ENCODE measurements at regions not wholly inside any gene's neighbourhood (a gene's known extent, or its start where the extent isn't known, plus 50 kb on each side); places are given as distances from the start of the nearest gene placed in this dataset.

GRCh38 chr21:15240848-15241247 lies 176.0 kb upstream of the NRIP1 start:
- DNase-seq (ENCODE audit: low read depth, low spot score) = no peak

GRCh38 chr21:15241997-15242736 lies 177.4 kb upstream of the NRIP1 start:
- DNase-seq (ENCODE audit: low read depth, low spot score) = peak; percentile 52

- no peak for DNase-seq (ENCODE audit: low read depth, low spot score)
Observed at GRCh38 chr21:15242906-15243305, 178.1 kb upstream of the NRIP1 start.

GRCh38 chr21:15243406-15243805 lies 178.6 kb upstream of the NRIP1 start:
- DNase-seq (ENCODE audit: low read depth, low spot score) = no peak

GRCh38 chr21:15247613-15248012 lies 182.8 kb upstream of the NRIP1 start:
- no peak for DNase-seq (ENCODE audit: low read depth, low spot score)

GRCh38 chr21:15249285-15249993 lies 184.6 kb upstream of the NRIP1 start:
- no peak for DNase-seq (ENCODE audit: low read depth, low spot score)

GRCh38 chr21:15250384-15250783 lies 185.6 kb upstream of the NRIP1 start:
- peak; percentile 19 for DNase-seq (ENCODE audit: low read depth, low spot score)

- no peak for DNase-seq (ENCODE audit: low read depth, low spot score)
Observed at GRCh38 chr21:15252431-15252830, 187.6 kb upstream of the NRIP1 start.

GRCh38 chr21:15254111-15254510 lies 189.3 kb upstream of the NRIP1 start:
- DNase-seq (ENCODE audit: low read depth, low spot score) = no peak

- DNase-seq (ENCODE audit: low read depth, low spot score) = no peak
Observed at GRCh38 chr21:15255261-15255660, 190.5 kb upstream of the NRIP1 start.

GRCh38 chr21:15255763-15256162 lies 191.0 kb upstream of the NRIP1 start:
- DNase-seq (ENCODE audit: low read depth, low spot score) = no peak

- no peak for DNase-seq (ENCODE audit: low read depth, low spot score)
Observed at GRCh38 chr21:15256996-15257395, 192.2 kb upstream of the NRIP1 start.

GRCh38 chr21:15257646-15258045 lies 192.8 kb upstream of the NRIP1 start:
- DNase-seq (ENCODE audit: low read depth, low spot score) = no peak

- DNase-seq (ENCODE audit: low read depth, low spot score) = no peak
Observed at GRCh38 chr21:15259824-15260223, 195.0 kb upstream of the NRIP1 start.

- no peak for DNase-seq (ENCODE audit: low read depth, low spot score)
Observed at GRCh38 chr21:15260604-15261003, 195.8 kb upstream of the NRIP1 start.

- DNase-seq (ENCODE audit: low read depth, low spot score) = no peak
Observed at GRCh38 chr21:15264084-15264665, 199.4 kb upstream of the NRIP1 start.

- DNase-seq (ENCODE audit: low read depth, low spot score) = peak; percentile 75
Observed at GRCh38 chr21:15272171-15272570, 207.4 kb upstream of the NRIP1 start.

GRCh38 chr21:15272591-15272990 lies 207.8 kb upstream of the NRIP1 start:
- peak; percentile 81 for DNase-seq (ENCODE audit: low read depth, low spot score)

GRCh38 chr21:15273244-15273643 lies 208.4 kb upstream of the NRIP1 start:
- no peak for DNase-seq (ENCODE audit: low read depth, low spot score)

GRCh38 chr21:15274701-15275485 lies 210.1 kb upstream of the NRIP1 start:
- no peak for DNase-seq (ENCODE audit: low read depth, low spot score)

GRCh38 chr21:15275615-15276235 lies 210.9 kb upstream of the NRIP1 start:
- peak; percentile 47 for DNase-seq (ENCODE audit: low read depth, low spot score)

- DNase-seq (ENCODE audit: low read depth, low spot score) = no peak
Observed at GRCh38 chr21:15276243-15276642, 211.4 kb upstream of the NRIP1 start.
